Brain microvascular endothelial cell (primary cell): ENCODE measurements at regions not wholly inside any gene's neighbourhood (a gene's known extent, or its start where the extent isn't known, plus 50 kb on each side); places are given as distances from the start of the nearest gene placed in this dataset.

Experiments
- DNase-seq: peaks from one replicate; pipeline ENCODE4 v3.0.0-alpha.2; 2020
- H3K27ac ChIP-seq: fragments of 250-450 bp; sonication (Bioruptor Pico); 2 replicates; pipeline ENCODE4 v1.5.1; 2020; ENCODE audit warnings: mild to moderate bottlenecking, moderate library complexity
- H3K27me3 ChIP-seq: fragments of 250-450 bp; sonication (Bioruptor Pico); replicated peaks from 2 replicates; pipeline ENCODE4 v1.5.1; 2020; ENCODE audit warnings: mild to moderate bottlenecking
- H3K36me3 ChIP-seq: fragments of 250-450 bp; sonication (Bioruptor Pico); replicated peaks from 2 replicates; pipeline ENCODE4 v1.5.1; 2020; ENCODE audit warnings: mild to moderate bottlenecking
- H3K4me3 ChIP-seq: 2 replicates; pipeline ENCODE4 v1.5.1; 2011; ENCODE audit warnings: low read depth, mild to moderate bottlenecking, control low read depth, low read length, moderate library complexity
- CTCF ChIP-seq: IDR thresholded peaks from 2 replicates; pipeline ENCODE4 v1.5.1; 2011; ENCODE audit warnings: low read depth, mild to moderate bottlenecking, moderate library complexity, low read length, control low read depth, inconsistent platforms; ENCODE audit errors: missing control alignments
- in situ Hi-C: cut with HindIII; loops from 2 replicates; pipeline ENCODE4 v1.10.0; 2017; ENCODE audit warnings: low sequenced_read_pairs, low pct_ligation_motif_present

GRCh38 chr3:95407709-95408463, 1345.0 kb downstream of the NSUN3 start:
- in situ Hi-C loops, result no loop called here
- no peak overlapping the region for H3K27ac ChIP-seq

DNA sequence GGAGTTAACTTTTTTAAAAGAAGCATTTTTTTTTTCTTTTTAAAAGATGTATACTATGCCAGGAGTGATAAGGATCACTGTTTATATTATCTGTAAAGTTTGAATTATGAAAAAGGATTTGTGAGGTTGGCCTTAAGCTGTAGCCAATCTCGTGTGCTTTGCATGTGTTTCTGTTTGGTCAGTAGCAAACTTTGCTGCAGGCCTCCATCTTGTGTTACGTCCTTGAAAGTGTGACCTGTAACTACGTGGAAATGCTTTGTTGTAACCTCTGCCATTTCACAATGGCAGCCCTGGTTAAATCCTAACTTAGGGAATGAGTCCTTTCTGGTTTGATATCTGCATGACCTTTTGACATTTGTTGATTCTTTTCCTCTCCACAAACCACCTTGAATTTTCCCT, 1345.6 kb downstream of the NSUN3 start:
- no peaks in the 10 kb centered on the region for H3K27me3 ChIP-seq
- no peak overlapping the region for H3K4me3 ChIP-seq
- H3K27ac ChIP-seq, result no peak overlapping the region
- in situ Hi-C loops, result no loop called here
- TF ChIP-seq CTCF, result no peak
- no peak for DNase-seq
- H3K36me3 ChIP-seq, result no peaks in the 10 kb centered on the region

More at GRCh38 chr3:95407709-95408463, 1345.0 kb downstream of the NSUN3 start:
- Histone ChIP-seq H3K4me3 (no peak overlapping the region), H3K36me3 (no peaks in the 10 kb centered on the region), H3K27me3 (no peaks in the 10 kb centered on the region)
- no peak for TF ChIP-seq CTCF
- DNase-seq, result no peak

DNA sequence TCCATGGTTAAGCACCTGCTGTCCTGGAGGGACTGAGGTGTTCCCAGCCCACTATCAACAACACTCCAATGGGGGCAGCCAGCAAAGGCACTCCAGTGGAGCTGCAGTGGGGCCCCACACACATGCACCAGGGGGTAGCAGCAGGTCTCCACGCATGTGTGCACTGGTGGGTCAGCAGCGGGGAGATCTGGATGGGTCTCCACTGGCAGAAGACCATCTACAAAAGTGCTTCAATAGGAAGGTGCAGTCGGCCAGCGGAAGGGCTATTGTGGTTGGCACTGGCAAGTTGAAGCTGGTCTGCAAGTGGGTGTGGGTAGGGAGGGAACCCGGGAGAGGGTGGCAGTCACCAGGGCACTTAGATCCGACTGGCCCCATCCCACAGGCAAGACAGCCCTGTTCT, 1355.4 kb downstream of the NSUN3 start:
- TF ChIP-seq CTCF, result no peak
- Histone ChIP-seq H3K27ac (no peak overlapping the region), H3K4me3 (no peak overlapping the region), H3K27me3 (no peaks in the 10 kb centered on the region), H3K36me3 (no peaks in the 10 kb centered on the region)
- no peak for DNase-seq
- in situ Hi-C loops, result no loop called here

DNA sequence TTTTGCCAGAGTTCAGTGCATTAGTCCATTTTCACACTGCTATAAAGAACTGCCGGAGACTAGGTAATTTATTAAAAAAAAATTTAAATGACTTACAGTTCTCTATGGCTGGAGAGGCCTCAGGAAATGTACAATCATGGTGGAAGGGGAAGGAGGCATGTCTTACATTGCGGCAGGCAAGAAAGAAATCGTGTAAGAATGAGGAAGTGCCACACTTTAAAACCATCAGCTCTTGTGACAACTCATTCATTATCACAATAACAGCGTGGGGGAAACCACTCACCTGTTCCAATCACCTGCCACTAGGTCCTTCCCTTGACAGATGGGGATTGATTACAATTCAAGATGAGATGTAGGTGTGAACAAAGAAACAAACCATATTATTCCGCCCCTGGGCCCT, 1361.4 kb downstream of the NSUN3 start:
- Histone ChIP-seq H3K27me3 (no peaks in the 10 kb centered on the region), H3K36me3 (no peaks in the 10 kb centered on the region), H3K4me3 (no peak overlapping the region), H3K27ac (no peak overlapping the region)
- in situ Hi-C loops, result no loop called here
- DNase-seq, result no peak
- no peak for TF ChIP-seq CTCF

GRCh38 chr3:95434491-95434890, 1371.6 kb downstream of the NSUN3 start:
- Histone ChIP-seq H3K4me3 (no peak overlapping the region), H3K27me3 (no peaks in the 10 kb centered on the region), H3K36me3 (no peaks in the 10 kb centered on the region), H3K27ac (no peak overlapping the region)
- no peak for TF ChIP-seq CTCF
- no peak for DNase-seq
- in situ Hi-C loops, result no loop called here

GRCh38 chr3:95437409-95437808, 1374.5 kb downstream of the NSUN3 start:
- no peaks in the 10 kb centered on the region for H3K27me3 ChIP-seq
- DNase-seq, result no peak
- H3K27ac ChIP-seq, result no peak overlapping the region
- H3K4me3 ChIP-seq, result no peak overlapping the region
- in situ Hi-C loops, result no loop called here
- TF ChIP-seq CTCF, result no peak
- H3K36me3 ChIP-seq, result no peaks in the 10 kb centered on the region
